ENCODE measurements at regions not wholly inside any gene's neighbourhood (a gene's known extent, or its start where the extent isn't known, plus 50 kb on each side); places are given as distances from the start of the nearest gene placed in this dataset.

GRCh38 chr17:30590081-30590733 is 113.0 kb downstream of the GOSR1 start:
- ChIA-PET POLR2A (interaction anchor here (0.6 kb wide), 1 partner anchor 214 kb away, joined by 3 read pairs; no protein-coding TSS in a partner anchor), CTCF (interaction anchor here (0.6 kb wide), 1 partner anchor 13 kb away, joined by 3 read pairs; no protein-coding TSS in a partner anchor)
- no peak overlapping the region for H3K4me3 ChIP-seq (ENCODE audit: low read depth, low read length)
- H3K9me3 ChIP-seq (ENCODE audit: control insufficient read depth, insufficient read depth, low read length) = no peaks in the 10 kb centered on the region
- H3K27ac ChIP-seq (ENCODE audit: low read depth, low read length) = no peak overlapping the region
- H3K27me3 ChIP-seq (ENCODE audit: control insufficient read depth, insufficient read depth, low read length) = no peaks in the 10 kb centered on the region
- DNase-seq (ENCODE audit: low read depth, low spot score) = no peak
- no peak for TF ChIP-seq CTCF (IDR thresholded peaks at IDR 0.05; ENCODE audit: low read depth, low read length)

- Histone ChIP-seq H3K27ac (ENCODE audit: low read depth, low read length) (no peak overlapping the region), H3K9me3 (ENCODE audit: control insufficient read depth, insufficient read depth, low read length) (no peaks in the 10 kb centered on the region), H3K4me3 (ENCODE audit: low read depth, low read length) (no peak overlapping the region), H3K27me3 (ENCODE audit: control insufficient read depth, insufficient read depth, low read length) (no peaks in the 10 kb centered on the region)
- TF ChIP-seq CTCF (IDR thresholded peaks at IDR 0.05; ENCODE audit: low read depth, low read length) = no peak
- no peak for DNase-seq (ENCODE audit: low read depth, low spot score)
- POLR2A ChIA-PET = no interaction called here
- CTCF ChIA-PET = interaction anchor here (0.6 kb wide), 1 partner anchor 13 kb away, joined by 3 read pairs; no protein-coding TSS in a partner anchor
These were observed 112.2 kb downstream of the GOSR1 start for GRCh38 chr17:30589431-30589830.

GRCh38 chr17:30588798-30589247 is 111.6 kb downstream of the GOSR1 start:
- DNase-seq (ENCODE audit: low read depth, low spot score) = no peak
- no peaks in the 10 kb centered on the region for H3K27me3 ChIP-seq (ENCODE audit: control insufficient read depth, insufficient read depth, low read length)
- ChIA-PET POLR2A (no interaction called here), CTCF (no interaction called here)
- no peak for TF ChIP-seq CTCF (IDR thresholded peaks at IDR 0.05; ENCODE audit: low read depth, low read length)
- H3K4me3 ChIP-seq (ENCODE audit: low read depth, low read length) = no peak overlapping the region
- H3K27ac ChIP-seq (ENCODE audit: low read depth, low read length) = no peak overlapping the region
- no peaks in the 10 kb centered on the region for H3K9me3 ChIP-seq (ENCODE audit: control insufficient read depth, insufficient read depth, low read length)

GRCh38 chr17:30586818-30587595 is 109.8 kb downstream of the GOSR1 start:
- TF ChIP-seq CTCF (IDR thresholded peaks at IDR 0.05; ENCODE audit: low read depth, low read length) = no peak
- H3K27me3 ChIP-seq (ENCODE audit: control insufficient read depth, insufficient read depth, low read length) = no peaks in the 10 kb centered on the region
- no peaks in the 10 kb centered on the region for H3K9me3 ChIP-seq (ENCODE audit: control insufficient read depth, insufficient read depth, low read length)
- no peak overlapping the region for H3K4me3 ChIP-seq (ENCODE audit: low read depth, low read length)
- POLR2A ChIA-PET = no interaction called here
- no peak overlapping the region for H3K27ac ChIP-seq (ENCODE audit: low read depth, low read length)
- DNase-seq (ENCODE audit: low read depth, low spot score) = no peak
- CTCF ChIA-PET = no interaction called here

- ChIA-PET POLR2A (no interaction called here), CTCF (no interaction called here)
- Histone ChIP-seq H3K9me3 (ENCODE audit: control insufficient read depth, insufficient read depth, low read length) (no peaks in the 10 kb centered on the region), H3K4me3 (ENCODE audit: low read depth, low read length) (no peak overlapping the region), H3K27me3 (ENCODE audit: control insufficient read depth, insufficient read depth, low read length) (peaks cover 2% of the 10 kb centered on the region), H3K27ac (ENCODE audit: low read depth, low read length) (no peak overlapping the region)
- no peak for TF ChIP-seq CTCF (IDR thresholded peaks at IDR 0.05; ENCODE audit: low read depth, low read length)
- no peak for DNase-seq (ENCODE audit: low read depth, low spot score)
These were observed 107.6 kb downstream of the GOSR1 start for GRCh38 chr17:30584810-30585209.

All from AG04450 (cell line).